ENCODE measurements at regions not wholly inside any gene's neighbourhood (a gene's known extent, or its start where the extent isn't known, plus 50 kb on each side); places are given as distances from the start of the nearest gene placed in this dataset.

DNA sequence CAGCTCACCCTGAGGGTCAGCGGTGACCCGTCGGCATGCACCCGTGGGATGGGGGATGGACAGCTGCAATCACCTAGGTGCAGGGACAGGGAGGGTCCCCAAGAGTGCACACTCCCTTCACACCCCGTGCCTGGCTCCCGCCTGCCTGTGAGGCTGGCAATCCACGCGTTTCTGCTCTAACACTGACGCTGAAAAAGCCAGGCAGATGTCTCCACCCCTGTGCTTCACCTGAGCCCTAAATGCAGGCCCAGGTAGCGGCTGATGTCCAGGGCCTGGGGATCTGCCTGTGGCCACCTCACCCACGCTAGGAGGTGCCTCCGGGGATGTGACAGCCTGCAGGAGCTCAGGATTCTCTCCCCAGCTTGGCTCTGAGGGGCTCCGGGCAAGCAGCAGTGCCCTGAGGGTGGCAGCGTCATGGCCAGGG, 212.0 kb upstream of the SALL3 start:
- DNase-seq (ENCODE audit: low read depth in 4 of 4, low spot score in 3 of 4), result no peak

GRCh38 chr18:78768221-78768620, 211.4 kb upstream of the SALL3 start:
- DNase-seq (ENCODE audit: low read depth in 4 of 4, low spot score in 3 of 4), result no peak

- no peak for DNase-seq (ENCODE audit: low read depth in 4 of 4, low spot score in 3 of 4)
These were observed 210.7 kb upstream of the SALL3 start for GRCh38 chr18:78768656-78769501.

DNA sequence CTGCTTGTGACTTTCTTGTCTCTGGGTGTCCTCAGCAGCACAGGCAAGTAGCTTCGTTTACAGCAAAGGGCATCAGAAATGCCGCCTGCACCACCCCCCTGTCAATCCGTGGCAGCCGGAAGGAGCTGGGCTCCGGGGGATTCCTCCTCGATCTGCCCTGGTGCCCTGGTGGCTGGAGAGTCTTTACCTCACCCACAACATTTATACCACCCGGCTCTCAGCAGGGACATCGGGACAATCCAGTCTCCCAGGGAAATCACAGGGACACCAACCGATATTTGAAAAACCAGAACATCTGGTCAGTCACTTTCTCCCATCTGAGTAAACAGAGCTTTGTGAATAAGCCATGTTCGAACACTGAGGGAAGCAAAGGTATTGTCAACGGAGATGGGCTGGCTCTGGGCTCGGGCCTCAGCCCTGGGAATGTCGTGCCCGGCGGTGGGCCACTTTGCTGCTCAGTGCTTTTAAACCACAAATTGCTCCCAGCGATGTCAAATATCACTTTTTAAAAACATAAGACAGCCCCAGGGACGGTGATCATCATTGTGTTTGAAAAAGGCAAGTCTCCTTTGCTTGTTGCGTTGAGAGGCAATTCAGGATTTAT, 210.0 kb upstream of the SALL3 start:
- no peak for DNase-seq (ENCODE audit: low read depth in 4 of 4, low spot score in 3 of 4)

DNA sequence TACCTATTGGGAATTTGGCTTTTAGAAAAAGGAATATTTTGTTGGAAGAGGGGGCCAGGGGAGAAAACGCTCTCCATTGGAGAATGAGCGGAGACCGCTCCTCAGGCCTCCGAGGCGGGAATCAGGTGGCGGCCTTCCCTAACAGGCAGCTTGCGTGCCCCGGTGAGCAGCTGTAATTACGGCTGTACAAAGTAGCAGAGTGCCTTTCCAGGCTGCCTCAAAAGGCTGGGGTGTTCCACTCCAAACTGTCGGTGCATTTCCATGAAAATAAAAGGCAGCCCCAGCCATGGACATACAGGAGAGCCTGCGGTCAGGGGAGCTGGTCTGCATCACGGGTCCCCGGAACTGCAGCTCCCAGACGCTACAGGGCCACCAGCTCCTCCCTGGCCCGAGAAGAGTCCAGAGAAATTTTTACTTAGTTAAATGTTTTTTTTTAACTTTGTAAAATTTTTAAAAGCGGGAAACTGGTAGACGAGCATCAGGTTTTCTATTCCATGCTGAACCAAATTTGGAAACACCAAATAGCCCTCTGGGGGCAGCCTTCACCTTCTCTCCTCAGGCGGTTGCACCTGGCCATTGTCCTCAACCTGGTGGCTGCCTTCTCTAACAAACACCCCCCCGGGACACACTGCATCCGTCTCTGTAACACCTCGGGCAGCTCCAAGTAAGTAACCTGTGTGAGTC, 209.3 kb upstream of the SALL3 start:
- DNase-seq (ENCODE audit: low read depth in 4 of 4, low spot score in 3 of 4), result no peak

GRCh38 chr18:78770823-78771139, 208.8 kb upstream of the SALL3 start:
- DNase-seq (ENCODE audit: low read depth in 4 of 4, low spot score in 3 of 4), result no peak

GRCh38 chr18:78771496-78772359, 207.9 kb upstream of the SALL3 start:
- DNase-seq (ENCODE audit: low read depth in 4 of 4, low spot score in 3 of 4), result no peak

DNA sequence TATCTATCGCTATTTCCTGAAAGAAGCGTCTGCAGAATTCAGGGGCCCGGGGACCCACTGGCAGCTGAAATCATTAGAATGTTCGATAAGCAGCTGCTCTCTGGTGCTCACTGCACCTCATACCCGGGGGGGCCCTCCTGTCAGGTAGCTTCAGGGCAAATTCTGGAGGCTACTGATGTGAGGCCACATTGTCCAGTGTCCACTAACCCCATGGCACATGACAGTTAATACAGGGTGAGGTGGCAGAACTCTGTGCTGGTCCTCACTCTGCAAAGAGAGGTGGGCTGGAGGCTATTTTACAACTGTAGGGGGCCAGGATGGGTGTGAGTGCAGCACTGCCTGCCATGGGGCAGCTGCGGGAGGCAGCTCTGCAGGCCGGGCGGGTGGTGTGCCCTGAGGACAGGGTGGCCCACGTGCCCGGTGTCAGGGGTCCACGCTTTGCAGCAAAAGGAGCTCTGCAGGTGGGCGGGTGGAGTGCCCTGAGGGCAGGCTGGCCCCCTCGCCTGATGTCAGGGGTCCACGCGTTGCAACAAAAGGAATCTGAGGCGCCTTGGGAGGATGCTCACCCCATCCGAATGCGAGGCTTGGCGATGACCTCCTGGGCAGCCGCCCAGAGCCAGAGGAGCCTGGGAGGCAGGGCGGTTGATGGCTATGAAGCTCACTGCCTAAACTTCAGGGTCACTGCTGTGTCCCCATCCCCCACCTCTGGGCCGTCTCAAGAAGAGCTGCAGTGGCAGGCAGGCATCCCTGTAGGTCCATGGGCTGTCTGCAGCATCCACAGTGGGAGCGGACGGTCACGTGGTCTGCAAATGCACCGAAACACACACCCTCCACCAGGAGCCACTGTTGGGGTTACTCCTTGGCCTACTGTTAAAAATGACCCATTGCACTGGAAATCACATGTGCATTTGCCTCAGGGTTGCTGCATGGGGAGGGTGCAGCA, 207.0 kb upstream of the SALL3 start:
- DNase-seq (ENCODE audit: low read depth in 4 of 4, low spot score in 3 of 4), result no peak

GRCh38 chr18:78773303-78773755, 206.3 kb upstream of the SALL3 start:
- no peak for DNase-seq (ENCODE audit: low read depth in 4 of 4, low spot score in 3 of 4)

DNA sequence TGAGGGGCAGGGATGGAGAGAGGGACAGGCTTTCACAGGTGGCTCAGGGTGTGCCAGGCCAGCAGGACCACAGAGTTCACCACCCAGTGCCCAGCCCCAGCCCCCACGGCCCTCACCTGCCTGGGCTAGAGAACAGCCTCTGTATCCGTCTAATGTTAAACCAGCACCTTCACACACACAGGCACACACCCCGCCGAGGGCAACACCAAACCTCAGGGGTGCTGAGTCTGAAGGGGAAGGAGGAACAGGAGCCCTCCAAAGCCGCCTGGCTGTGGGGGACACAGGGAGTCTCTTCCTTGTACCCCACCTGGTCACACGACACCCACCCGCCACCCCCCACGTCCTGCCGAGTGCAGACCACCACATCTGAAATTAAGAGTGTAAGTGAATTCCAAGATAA, 205.8 kb upstream of the SALL3 start:
- no peak for DNase-seq (ENCODE audit: low read depth in 4 of 4, low spot score in 3 of 4)

GRCh38 chr18:78774741-78775141, 204.9 kb upstream of the SALL3 start:
- no peak for DNase-seq (ENCODE audit: low read depth in 4 of 4, low spot score in 3 of 4)

DNA sequence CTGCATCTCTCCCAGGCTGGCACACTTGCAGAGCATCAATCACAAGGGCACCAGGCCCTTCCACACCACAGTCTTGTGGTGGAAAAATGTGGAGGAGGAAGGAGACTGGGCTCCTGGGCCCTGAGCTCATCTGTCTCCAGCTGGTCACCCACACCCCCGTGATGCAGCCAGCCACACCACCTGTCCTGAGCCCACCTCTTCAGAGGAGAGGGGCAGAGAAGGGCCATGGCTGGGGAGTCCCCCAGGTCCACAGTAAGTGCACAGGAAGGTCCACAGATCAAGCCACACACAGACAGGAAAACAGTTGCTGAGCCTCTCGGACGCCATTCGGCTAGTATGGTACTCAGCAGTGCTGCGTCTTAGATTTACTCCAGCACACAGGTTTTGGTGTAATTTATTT, 203.5 kb upstream of the SALL3 start:
- DNase-seq (ENCODE audit: low read depth in 4 of 4, low spot score in 3 of 4), result no peak

DNA sequence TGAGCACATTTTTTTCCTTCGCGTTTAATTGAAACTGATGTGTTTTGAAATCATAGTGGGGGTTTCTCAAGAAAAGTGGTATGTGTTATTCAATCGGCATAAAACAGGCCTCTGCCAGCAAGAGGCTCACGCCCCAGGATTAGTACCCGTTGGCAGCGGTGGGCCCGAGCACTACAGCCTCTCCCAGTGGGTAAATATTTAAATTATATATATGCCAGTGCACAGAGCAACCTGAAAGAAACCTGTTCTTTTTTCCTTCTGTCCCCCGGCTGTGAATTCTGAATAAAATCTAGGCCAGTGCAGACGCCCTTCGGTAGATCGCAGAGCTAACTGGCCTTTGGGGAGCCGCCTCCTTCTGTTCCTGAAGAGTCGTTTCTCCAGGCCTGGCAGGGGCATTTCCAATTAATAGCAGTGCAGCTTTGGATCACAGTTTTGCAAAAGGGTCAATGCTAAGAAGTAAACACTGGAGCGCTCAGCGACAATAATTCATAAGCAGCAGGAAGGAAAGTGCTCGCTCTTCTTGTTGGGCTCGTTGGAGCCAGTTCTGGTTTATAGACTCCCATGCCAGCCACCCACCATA, 202.8 kb upstream of the SALL3 start:
- no peak for DNase-seq (ENCODE audit: low read depth in 4 of 4, low spot score in 3 of 4)

DNA sequence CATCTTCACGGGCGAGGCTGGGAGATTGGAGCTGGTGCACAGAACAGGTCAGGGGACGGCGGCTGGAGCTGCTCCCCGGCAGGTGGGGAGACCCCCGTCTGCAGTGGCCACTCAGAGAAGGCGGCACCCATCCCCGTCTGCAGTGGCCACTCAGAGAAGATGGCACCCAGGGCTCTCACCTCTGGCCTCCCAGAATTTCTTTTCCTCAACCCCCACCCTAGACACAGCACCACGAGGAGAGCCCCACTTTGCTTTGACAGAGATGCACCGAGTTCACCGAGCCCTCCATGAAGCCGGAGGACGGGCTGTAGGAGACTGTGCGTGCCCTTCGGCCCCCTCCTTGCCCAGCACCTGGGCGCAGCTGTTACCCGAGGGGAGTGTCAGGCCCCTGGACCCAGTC, 201.6 kb upstream of the SALL3 start:
- no peak for DNase-seq (ENCODE audit: low read depth in 4 of 4, low spot score in 3 of 4)

DNA sequence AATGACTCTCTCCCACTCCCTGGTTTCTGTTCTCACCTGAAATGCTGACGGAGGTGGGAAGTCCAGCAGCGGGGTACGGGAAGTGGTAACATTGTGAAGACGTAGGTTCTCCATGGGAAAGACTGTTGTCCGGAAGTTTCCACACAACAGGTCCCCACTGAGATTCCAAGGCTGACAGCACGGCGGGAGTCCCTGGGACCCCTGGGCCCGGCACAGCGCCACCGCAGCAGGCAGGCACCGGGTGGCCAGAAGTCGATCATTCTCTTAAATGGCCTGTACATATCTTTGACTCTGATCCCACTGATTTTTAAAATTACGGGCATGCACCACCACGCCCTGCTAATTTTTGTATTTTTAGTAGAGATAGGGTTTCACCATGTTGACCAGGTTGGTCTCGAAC, 201.0 kb upstream of the SALL3 start:
- no peak for DNase-seq (ENCODE audit: low read depth in 4 of 4, low spot score in 3 of 4)

DNA sequence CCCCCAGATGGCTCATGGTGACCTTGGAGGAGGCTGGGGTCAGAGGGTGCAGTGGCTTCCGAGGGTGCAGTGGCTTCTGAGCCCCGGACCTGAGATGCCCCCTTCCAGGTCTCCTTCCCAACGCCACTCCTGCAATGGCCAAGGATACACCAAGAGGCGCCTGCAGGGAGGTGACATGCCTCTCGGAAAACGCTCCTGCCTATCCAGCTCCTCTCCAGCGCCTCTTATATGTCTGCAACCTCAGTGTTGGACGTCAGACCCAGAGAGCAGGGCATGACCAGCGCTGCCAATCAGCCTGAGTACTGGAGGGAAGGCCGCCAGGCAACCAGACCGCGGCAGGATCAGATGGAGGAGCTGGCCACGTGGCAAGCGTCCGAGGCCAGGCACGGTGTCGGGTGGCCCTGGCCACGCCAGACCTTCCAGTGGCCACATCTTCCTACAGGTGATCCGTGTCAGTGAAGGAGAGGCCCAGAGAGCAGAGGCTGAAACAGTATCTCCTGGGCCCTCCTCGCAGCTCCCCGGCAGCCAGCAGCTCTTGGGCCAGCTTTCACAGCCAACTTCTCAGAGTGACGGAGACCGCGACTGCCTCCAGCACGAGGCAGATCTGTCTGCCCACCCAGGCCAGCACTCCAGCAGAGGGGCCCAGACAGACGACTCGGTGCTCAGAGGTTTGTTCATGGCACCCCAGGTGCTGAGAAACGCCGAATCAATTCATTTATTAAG, 199.5 kb upstream of the SALL3 start:
- DNase-seq (ENCODE audit: low read depth in 4 of 4, low spot score in 3 of 4), result no peak

- DNase-seq (ENCODE audit: low read depth in 4 of 4, low spot score in 3 of 4), result no peak
These were observed 198.7 kb upstream of the SALL3 start for GRCh38 chr18:78780719-78781600.

DNA sequence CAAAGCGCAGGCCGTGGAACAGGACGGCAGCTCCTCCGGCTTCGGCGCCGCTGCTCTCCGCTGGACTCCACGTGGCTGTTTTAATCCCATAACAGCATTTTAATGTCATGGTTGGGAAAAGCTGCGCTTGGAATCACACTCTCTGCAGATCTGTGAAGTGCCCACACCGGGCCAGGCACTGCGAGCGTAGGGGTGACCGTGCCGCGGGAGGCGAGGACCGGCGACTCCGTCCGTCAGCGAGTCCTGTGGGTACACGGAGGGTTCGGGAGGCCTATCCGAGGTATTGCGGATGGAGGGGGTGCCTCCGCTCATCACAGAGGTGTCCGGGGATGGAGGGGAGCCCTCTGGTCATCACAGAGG, 198.0 kb upstream of the SALL3 start:
- DNase-seq (ENCODE audit: low read depth in 4 of 4, low spot score in 3 of 4), result no peak
